B cell (primary cell): ENCODE measurements at regions not wholly inside any gene's neighbourhood (a gene's known extent, or its start where the extent isn't known, plus 50 kb on each side); places are given as distances from the start of the nearest gene placed in this dataset.

Experiments used
- ATAC-seq: fragments of 200-7000 bp; cut with Tn5 transposase; one replicate; pipeline ENCODE4 v1.10.0; 2021; ENCODE audit warnings: low read depth, mild to moderate bottlenecking, moderate number of reproducible peaks, moderate library complexity
- CTCF ChIA-PET: fragments of 350-600 bp; sonication (Branson Sonifier 250); formaldehyde crosslinking; loops from one replicate; lab custom pipeline; 2021; ENCODE audit warnings: antibody characterized with exemption, inconsistent platforms; lab: Charles Lee
- POLR2A ChIA-PET: fragments of 350-600 bp; sonication (Branson Sonifier 250); formaldehyde crosslinking; loops from one replicate; lab custom pipeline; 2021; ENCODE audit warnings: antibody characterized with exemption; lab: Charles Lee
- DNase-seq: peaks from one replicate; pipeline ENCODE4 v3.0.0; 2013
- H2AFZ ChIP-seq: 2 replicates; pipeline ENCODE4 v1.6.1; 2012; ENCODE audit warnings: mild to moderate bottlenecking, low read depth, low read length; ENCODE audit not compliant: insufficient read depth, poor library complexity, severe bottlenecking
- H3K27ac ChIP-seq, 2 donors: 1 replicate in 1 of 2; 2 replicates in 1 of 2; pipeline ENCODE4 v1.5.1; 2012 to 2013; ENCODE audit warnings: low read length in 2 of 2, mild to moderate bottlenecking in 2 of 2, moderate library complexity in 1 of 2
- H3K27me3 ChIP-seq, 4 experiments: fragments of 200-600 bp in 1 of 4; sonication (generic) in 1 of 4; replicated peaks in 1 of 4; 1 replicate in 2 of 4; 2 replicates in 2 of 4; pipeline versions ENCODE4 v1.6.1 to v1.7.0; 2013 to 2016; ENCODE audit warnings: low read length in 3 of 4, mild to moderate bottlenecking in 2 of 4, mixed read lengths in 1 of 4, moderate library complexity in 1 of 4; ENCODE audit not compliant: insufficient read depth in 4 of 4, control insufficient read depth in 3 of 4; ENCODE audit errors: control extremely low read depth in 1 of 4
- H3K36me3 ChIP-seq, 2 experiments: replicated peaks in 1 of 2; 1 replicate in 1 of 2; 2 replicates in 1 of 2; pipeline versions ENCODE4 v1.6.1 to v1.7.1; 2013; ENCODE audit warnings: low read length in 1 of 2; ENCODE audit not compliant: insufficient read depth in 2 of 2, control insufficient read depth in 1 of 2; ENCODE audit errors: control extremely low read depth in 1 of 2, extremely low read depth in 1 of 2
- H3K4me1 ChIP-seq, 2 donors: fragments of 200-600 bp in 1 of 2; sonication (generic) in 1 of 2; 1 replicate in 1 of 2; 2 replicates in 1 of 2; pipeline versions ENCODE4 v1.5.1 to v1.6.1; 2013 to 2017; ENCODE audit warnings: low read length in 2 of 2; ENCODE audit not compliant: control insufficient read depth in 2 of 2, insufficient read depth in 2 of 2
- H3K4me2 ChIP-seq: replicated peaks from 2 replicates; pipeline ENCODE3; 2012; ENCODE audit warnings: mild to moderate bottlenecking, low read depth, low read length; ENCODE audit not compliant: poor library complexity, severe bottlenecking
- H3K4me3 ChIP-seq, 5 experiments: fragments of 200-600 bp in 1 of 5; sonication (generic) in 1 of 5; 1 replicate in 3 of 5; 2 replicates in 2 of 5; pipeline versions ENCODE4 v1.5.1 to v1.7.0; 2011 to 2016; ENCODE audit warnings: low read length in 4 of 5, mild to moderate bottlenecking in 4 of 5, low read depth in 2 of 5, control low read depth in 1 of 5, moderate library complexity in 1 of 5; ENCODE audit not compliant: insufficient read depth in 1 of 5; ENCODE audit errors: control extremely low read depth in 1 of 5, extremely low read depth in 1 of 5
- H3K79me2 ChIP-seq: fragments of 200-600 bp; sonication (generic); one replicate; pipeline ENCODE4 v1.6.0; 2016; ENCODE audit warnings: low read length; ENCODE audit not compliant: control insufficient read depth, insufficient read depth
- H3K9ac ChIP-seq: fragments of 200-600 bp; sonication (generic); 2 replicates; pipeline ENCODE4 v1.6.1; 2017; ENCODE audit warnings: mild to moderate bottlenecking, low read length, moderate library complexity
- H3K9me3 ChIP-seq, 3 donors: one replicate each; pipeline versions ENCODE4 v1.6.1 to v1.7.1; 2013; ENCODE audit warnings: low read length in 2 of 3; ENCODE audit not compliant: control insufficient read depth in 2 of 3, insufficient read depth in 1 of 3; ENCODE audit errors: control extremely low read depth in 1 of 3
- H4K20me1 ChIP-seq: 2 replicates; pipeline ENCODE4 v1.6.0; 2012; ENCODE audit warnings: mild to moderate bottlenecking, low read length; ENCODE audit not compliant: insufficient read depth, control insufficient read depth, poor library complexity, severe bottlenecking
- H3K27ac Mint-ChIP-seq: one replicate; pipeline ENCODE4 v1.8.0; 2021; ENCODE audit warnings: mixed read lengths
- H3K27me3 Mint-ChIP-seq: one replicate; pipeline ENCODE4 v1.8.0; 2021; ENCODE audit warnings: mixed read lengths
- H3K4me1 Mint-ChIP-seq: one replicate; pipeline ENCODE4 v1.8.0; 2021; ENCODE audit warnings: mixed read lengths
- H3K4me3 Mint-ChIP-seq: one replicate; pipeline ENCODE4 v1.8.0; 2021; ENCODE audit warnings: mixed read lengths
- H3K9me3 Mint-ChIP-seq: one replicate; pipeline ENCODE4 v1.8.0; 2022; ENCODE audit warnings: mixed read lengths; ENCODE audit not compliant: insufficient read depth
- CTCF ChIP-seq: fragments of 200-600 bp; IDR thresholded peaks from one replicate; pipeline ENCODE4 v1.8.0; 2022; ENCODE audit warnings: antibody characterized with exemption, mild to moderate bottlenecking
- EZH2 ChIP-seq: IDR thresholded peaks from 2 replicates; pipeline ENCODE4 v1.6.1; 2012; ENCODE audit warnings: borderline replicate concordance, low read depth, mild to moderate bottlenecking, moderate library complexity, low read length; ENCODE audit not compliant: insufficient read depth, poor library complexity, severe bottlenecking
- WGBS: methylation state at CpG from one replicate; pipeline ENCODE4 v1.1.5; 2013; ENCODE audit warnings: missing lambda C conversion rate; ENCODE audit not compliant: insufficient coverage; 5-methylcytosine and 5-hydroxymethylcytosine counted together
- intact Hi-C: fragments of 100-400 bp; cut with micrococcal nuclease; formaldehyde crosslinking; loops from one replicate; pipeline ENCODE4 v1.10.0; 2022

GRCh38 chr2:123762221-123762620 is 262.9 kb upstream of the CNTNAP5 start:
- intact Hi-C loops, result no loop called here
- Histone ChIP-seq H3K27me3 (no peaks in the 10 kb centered on the region), H3K9me3 (peaks cover 0 to 4% (median 1%) of the 10 kb centered on the region in 3 donors), H3K27ac (no peak overlapping the region), H2AFZ (no peak overlapping the region), H3K9ac (no peak overlapping the region), H4K20me1 (no peaks in the 10 kb centered on the region), H3K4me2 (no peak overlapping the region), H3K36me3 (no peaks in the 10 kb centered on the region), H3K4me1 (no peaks in the 10 kb centered on the region), H3K79me2 (no peaks in the 10 kb centered on the region), H3K4me3 (no peak overlapping the region)
- CTCF ChIA-PET, result no interaction called here
- DNase-seq (no peak), ATAC-seq (no peak)
- POLR2A ChIA-PET, result no interaction called here
- H3K9me3 Mint-ChIP-seq, result peaks cover 6% of the 10 kb centered on the region
- H3K27ac Mint-ChIP-seq, result no peak overlapping the region
- no peaks in the 10 kb centered on the region for H3K4me1 Mint-ChIP-seq
- H3K27me3 Mint-ChIP-seq, result no peaks in the 10 kb centered on the region
- no peak overlapping the region for H3K4me3 Mint-ChIP-seq
- TF ChIP-seq EZH2 (no peak), CTCF (no peak)
- 79% methylated on average over 3 of the region's 6 CpGs for WGBS

- DNase-seq, result no peak
- H3K27me3 ChIP-seq, result no peaks in the 10 kb centered on the region
- H3K9ac ChIP-seq, result no peak overlapping the region
- no peak overlapping the region for H3K4me2 ChIP-seq
- H3K36me3 ChIP-seq, result no peaks in the 10 kb centered on the region
- WGBS, result 100% methylated on average over 1 of the region's 2 CpGs
- no peak overlapping the region for H3K27ac ChIP-seq
- TF ChIP-seq CTCF (no peak), EZH2 (no peak)
- H3K9me3 ChIP-seq, result peaks cover 0 to 3% (median 0%) of the 10 kb centered on the region in 3 donors
- Mint-ChIP-seq H3K9me3 (peaks cover 6% of the 10 kb centered on the region), H3K27ac (no peak overlapping the region), H3K4me1 (no peaks in the 10 kb centered on the region), H3K27me3 (no peaks in the 10 kb centered on the region), H3K4me3 (no peak overlapping the region)
- no peaks in the 10 kb centered on the region for H3K79me2 ChIP-seq
- H3K4me1 ChIP-seq, result no peaks in the 10 kb centered on the region
- intact Hi-C loops, result no loop called here
- H3K4me3 ChIP-seq, result no peak overlapping the region
- POLR2A ChIA-PET, result no interaction called here
- H2AFZ ChIP-seq, result no peak overlapping the region
- CTCF ChIA-PET, result no interaction called here
- no peaks in the 10 kb centered on the region for H4K20me1 ChIP-seq
- no peak for ATAC-seq
Observed at GRCh38 chr2:123768233-123768632, 256.9 kb upstream of the CNTNAP5 start.
